H1 (cell line): ENCODE measurements at regions not wholly inside any gene's neighbourhood (a gene's known extent, or its start where the extent isn't known, plus 50 kb on each side); places are given as distances from the start of the nearest gene placed in this dataset.

Source experiments
- CTCF ChIA-PET: fragments of 300-600 bp; sonication (Branson Sonifier 250); formaldehyde crosslinking; loops from one replicate; lab custom pipeline; 2021; ENCODE audit not compliant: partially characterized antibody; lab: Charles Lee
- POLR2A ChIA-PET: fragments of 300-600 bp; sonication (Branson Sonifier 250); formaldehyde crosslinking; loops from one replicate; lab custom pipeline; 2021; ENCODE audit warnings: inconsistent platforms; ENCODE audit not compliant: partially characterized antibody; lab: Charles Lee
- DNase-seq, 2 experiments: peaks; one replicate each; pipeline versions ENCODE4 v3.0.0 to v3.0.0-alpha.2; 2010 to 2022; ENCODE audit warnings: low spot score in 2 of 2, low read depth in 1 of 2, mixed read lengths in 1 of 2
- FAIRE-seq: peaks from 2 replicates; lab custom pipeline; 2011; peaks lifted over from hg19 to GRCh38; lab: Jason Lieb, UNC
- H2AFZ ChIP-seq: 2 replicates; pipeline ENCODE4 v1.8.1; 2012; ENCODE audit warnings: low read length, inconsistent platforms
- H2AK5ac ChIP-seq: 2 replicates; pipeline ENCODE4 v1.6.1; 2013; ENCODE audit warnings: low read depth, low read length
- H2BK120ac ChIP-seq: replicated peaks from 2 replicates; pipeline ENCODE3; 2013; ENCODE audit warnings: low read depth, low read length, inconsistent platforms
- H2BK12ac ChIP-seq: 2 replicates; pipeline ENCODE4 v1.6.1; 2013; ENCODE audit warnings: low read depth, low read length
- H2BK15ac ChIP-seq: 2 replicates; pipeline ENCODE4 v1.6.1; 2013; ENCODE audit warnings: low read length
- H2BK20ac ChIP-seq: 2 replicates; pipeline ENCODE4 v1.6.1; 2013; ENCODE audit warnings: low read length
- H2BK5ac ChIP-seq: 2 replicates; pipeline ENCODE4 v1.6.1; 2013; ENCODE audit warnings: low read depth, low read length
- H3K14ac ChIP-seq: 2 replicates; pipeline ENCODE4 v1.6.1; 2013; ENCODE audit warnings: inconsistent platforms; ENCODE audit not compliant: insufficient read length
- H3K18ac ChIP-seq: 2 replicates; pipeline ENCODE4 v1.6.1; 2013; ENCODE audit warnings: low read length; ENCODE audit errors: extremely low read depth
- H3K23ac ChIP-seq: 2 replicates; pipeline ENCODE4 v1.6.1; 2013; ENCODE audit warnings: inconsistent platforms; ENCODE audit not compliant: insufficient read length
- H3K23me2 ChIP-seq: 2 replicates; pipeline ENCODE4 v1.6.1; 2013; ENCODE audit warnings: low read depth, low read length
- H3K27ac ChIP-seq: 2 replicates; pipeline ENCODE4 v1.6.1; 2011; ENCODE audit warnings: low read depth, low read length, inconsistent platforms
- H3K27me3 ChIP-seq, 4 experiments: replicated peaks in 1 of 4; 1 replicate in 1 of 4; 2 replicates in 3 of 4; pipeline versions ENCODE4 v1.6.1 to v1.8.1; 2011 to 2013; ENCODE audit warnings: low read length in 3 of 4, mild to moderate bottlenecking in 3 of 4, inconsistent platforms in 2 of 4, mixed read lengths in 2 of 4, moderate library complexity in 1 of 4; ENCODE audit not compliant: control insufficient read depth in 3 of 4, insufficient read depth in 3 of 4; ENCODE audit errors: extremely low read depth in 1 of 4
- H3K36me3 ChIP-seq, 4 experiments: 2 replicates each; pipeline versions ENCODE4 v1.6.1 to v1.8.1; 2011 to 2013; ENCODE audit warnings: mild to moderate bottlenecking in 4 of 4, low read length in 3 of 4, moderate library complexity in 2 of 4, control low read depth in 1 of 4, inconsistent platforms in 1 of 4; ENCODE audit not compliant: insufficient read depth in 4 of 4, control insufficient read depth in 2 of 4
- H3K4ac ChIP-seq: replicated peaks from 2 replicates; pipeline ENCODE3; 2013; ENCODE audit warnings: low read length, low read depth, mixed read lengths, inconsistent platforms; ENCODE audit not compliant: insufficient read length
- H3K4me1 ChIP-seq, 4 experiments: replicated peaks in 1 of 4; 1 replicate in 1 of 4; 2 replicates in 3 of 4; pipeline versions ENCODE4 v1.6.1 to v1.8.1; 2011 to 2013; ENCODE audit warnings: low read length in 3 of 4, inconsistent platforms in 2 of 4, mixed read lengths in 1 of 4; ENCODE audit not compliant: insufficient read depth in 4 of 4, control insufficient read depth in 3 of 4
- H3K4me2 ChIP-seq, 2 experiments: 2 replicates each; pipeline versions ENCODE4 v1.6.1 to v1.8.1; 2011 to 2013; ENCODE audit warnings: low read depth in 2 of 2, low read length in 2 of 2, control low read depth in 1 of 2, inconsistent platforms in 1 of 2, mild to moderate bottlenecking in 1 of 2; ENCODE audit not compliant: insufficient read depth in 1 of 2
- H3K4me3 ChIP-seq, 4 experiments: fragments of 200-600, 300-600 bp in 1 of 4; sonication (generic), shearing (Covaris generic), sonication (Bioruptor Twin) in 1 of 4; 2 replicates each; pipeline versions ENCODE4 v1.5.1 to v1.8.1; 2011 to 2016; ENCODE audit warnings: low read length in 4 of 4, low read depth in 3 of 4, control low read depth in 2 of 4, inconsistent platforms in 2 of 4, mild to moderate bottlenecking in 2 of 4, mixed read lengths in 1 of 4, moderate library complexity in 1 of 4; ENCODE audit not compliant: insufficient read depth in 2 of 4; ENCODE audit errors: extremely low read depth in 1 of 4
- H3K56ac ChIP-seq: replicated peaks from 2 replicates; pipeline ENCODE3; 2013; ENCODE audit warnings: low read depth, mild to moderate bottlenecking, mixed read lengths, low read length, inconsistent platforms; ENCODE audit not compliant: insufficient read length
- H3K79me1 ChIP-seq: 2 replicates; pipeline ENCODE4 v1.6.1; 2013; ENCODE audit warnings: low read depth, low read length, control low read depth
- H3K79me2 ChIP-seq, 2 experiments: 2 replicates each; pipeline versions ENCODE4 v1.6.1 to v1.8.1; 2012 to 2013; ENCODE audit warnings: low read length in 2 of 2, mild to moderate bottlenecking in 2 of 2, inconsistent platforms in 1 of 2; ENCODE audit not compliant: insufficient read depth in 2 of 2, control insufficient read depth in 1 of 2
- H3K9ac ChIP-seq, 4 experiments: replicated peaks in 1 of 4; 1 replicate in 1 of 4; 2 replicates in 3 of 4; pipeline versions ENCODE4 v1.6.1 to v1.8.1; 2011 to 2013; ENCODE audit warnings: low read depth in 3 of 4, low read length in 3 of 4, control low read depth in 2 of 4, mild to moderate bottlenecking in 2 of 4, moderate library complexity in 2 of 4, inconsistent platforms in 1 of 4; ENCODE audit errors: extremely low read depth in 1 of 4
- H3K9me3 ChIP-seq, 2 experiments: 2 replicates each; pipeline versions ENCODE4 v1.6.1 to v1.8.1; 2012 to 2013; ENCODE audit warnings: mild to moderate bottlenecking in 2 of 2, moderate library complexity in 2 of 2, control low read depth in 1 of 2, inconsistent platforms in 1 of 2, low read depth in 1 of 2, low read length in 1 of 2, mixed read lengths in 1 of 2; ENCODE audit not compliant: insufficient read depth in 2 of 2
- H4K20me1 ChIP-seq, 2 experiments: replicated peaks in 1 of 2; 2 replicates each; pipeline versions ENCODE3 to v1.8.1; 2011 to 2013; ENCODE audit warnings: inconsistent platforms in 2 of 2, low read length in 2 of 2, mild to moderate bottlenecking in 1 of 2; ENCODE audit not compliant: insufficient read depth in 2 of 2, control insufficient read depth in 1 of 2
- H4K5ac ChIP-seq: 2 replicates; pipeline ENCODE4 v1.6.1; 2013; ENCODE audit warnings: low read length, low read depth, mixed read lengths, inconsistent platforms; ENCODE audit not compliant: insufficient read length
- H4K8ac ChIP-seq: 2 replicates; pipeline ENCODE4 v1.8.0; 2013; ENCODE audit warnings: mild to moderate bottlenecking, moderate library complexity, low read length, inconsistent platforms; ENCODE audit not compliant: insufficient read depth; ENCODE audit errors: extremely low read depth
- H4K91ac ChIP-seq: replicated peaks from 2 replicates; pipeline ENCODE3; 2013; ENCODE audit warnings: low read length, mixed read lengths, inconsistent platforms; ENCODE audit not compliant: insufficient read length
- ASH2L ChIP-seq: fragments of 200-600, 300-600 bp; sonication (generic); IDR thresholded peaks from one replicate; pipeline ENCODE4 v1.7.1; 2017; ENCODE audit warnings: low read length
- CEBPB ChIP-seq: IDR thresholded peaks from 2 replicates; pipeline ENCODE4 v1.6.1; 2012; ENCODE audit warnings: low read depth, low read length
- CREB1 ChIP-seq: IDR thresholded peaks from 2 replicates; pipeline ENCODE4 v1.6.1; 2012; ENCODE audit warnings: inconsistent platforms
- HDAC6 ChIP-seq: IDR thresholded peaks from one replicate; pipeline ENCODE4 v1.7.1; 2012; ENCODE audit warnings: low read depth, mild to moderate bottlenecking, inconsistent platforms, low read length, moderate library complexity
- KDM1A ChIP-seq: fragments of 200-600, 300-600 bp; sonication (generic); IDR thresholded peaks from 2 replicates; pipeline ENCODE4 v1.7.1; 2016; ENCODE audit warnings: mild to moderate bottlenecking, low read length, borderline replicate concordance
- RNF2 ChIP-seq: fragments of 200-900, 300-1000 bp; sonication (generic); IDR thresholded peaks from 2 replicates; pipeline ENCODE4 v1.7.1; 2016; ENCODE audit warnings: borderline replicate concordance, low read depth, mild to moderate bottlenecking, antibody characterized with exemption, low read length; ENCODE audit not compliant: poor library complexity, severe bottlenecking; ENCODE audit errors: missing control alignments
- RXRA ChIP-seq: IDR thresholded peaks from 2 replicates; pipeline ENCODE4 v1.6.1; 2011; ENCODE audit warnings: low read depth, mild to moderate bottlenecking, low read length, moderate library complexity; ENCODE audit not compliant: insufficient read depth
- SIN3A ChIP-seq, 2 experiments: IDR thresholded peaks in 1 of 2; conservative IDR thresholded peaks in 1 of 2; 2 replicates each; pipeline ENCODE4 v1.6.1; 2011 to 2012; ENCODE audit warnings: low read length in 2 of 2, improper control_type of control experiment in 1 of 2, low read depth in 1 of 2, mild to moderate bottlenecking in 1 of 2
- SP2 ChIP-seq: IDR thresholded peaks from 2 replicates; pipeline ENCODE4 v1.6.1; 2012; ENCODE audit warnings: mild to moderate bottlenecking, low read length, inconsistent platforms
- SP4 ChIP-seq: IDR thresholded peaks from 2 replicates; pipeline ENCODE4 v1.6.1; 2012; ENCODE audit warnings: low read length, inconsistent platforms
- TAF7 ChIP-seq: optimal IDR thresholded peaks from 2 replicates; pipeline ENCODE3; 2011; ENCODE audit warnings: low read depth, mild to moderate bottlenecking, inconsistent platforms, low read length, moderate library complexity, borderline replicate concordance
- WGBS, 2 experiments: shearing (Covaris generic) in 1 of 2; methylation state at CpG; one replicate each; pipeline versions ENCODE4 v1.1.6 to v1.1.7; 2013 to 2015; ENCODE audit warnings: low lambda C conversion rate in 2 of 2, mixed read lengths in 2 of 2, inconsistent platforms in 1 of 2, low coverage in 1 of 2, missing lambda C conversion rate in 1 of 2; ENCODE audit not compliant: insufficient replicate concordance in 2 of 2, insufficient coverage in 1 of 2, insufficient read length in 1 of 2; ENCODE audit errors: extremely low coverage in 1 of 2, missing lambda C conversion rate in 1 of 2; 5-methylcytosine and 5-hydroxymethylcytosine counted together
- TF ChIP-seq, protein P1 (sequence below): IDR thresholded peaks from 2 replicates; pipeline ENCODE4 v1.6.1; 2011; ENCODE audit warnings: low read length, improper control_type of control experiment

DNA sequence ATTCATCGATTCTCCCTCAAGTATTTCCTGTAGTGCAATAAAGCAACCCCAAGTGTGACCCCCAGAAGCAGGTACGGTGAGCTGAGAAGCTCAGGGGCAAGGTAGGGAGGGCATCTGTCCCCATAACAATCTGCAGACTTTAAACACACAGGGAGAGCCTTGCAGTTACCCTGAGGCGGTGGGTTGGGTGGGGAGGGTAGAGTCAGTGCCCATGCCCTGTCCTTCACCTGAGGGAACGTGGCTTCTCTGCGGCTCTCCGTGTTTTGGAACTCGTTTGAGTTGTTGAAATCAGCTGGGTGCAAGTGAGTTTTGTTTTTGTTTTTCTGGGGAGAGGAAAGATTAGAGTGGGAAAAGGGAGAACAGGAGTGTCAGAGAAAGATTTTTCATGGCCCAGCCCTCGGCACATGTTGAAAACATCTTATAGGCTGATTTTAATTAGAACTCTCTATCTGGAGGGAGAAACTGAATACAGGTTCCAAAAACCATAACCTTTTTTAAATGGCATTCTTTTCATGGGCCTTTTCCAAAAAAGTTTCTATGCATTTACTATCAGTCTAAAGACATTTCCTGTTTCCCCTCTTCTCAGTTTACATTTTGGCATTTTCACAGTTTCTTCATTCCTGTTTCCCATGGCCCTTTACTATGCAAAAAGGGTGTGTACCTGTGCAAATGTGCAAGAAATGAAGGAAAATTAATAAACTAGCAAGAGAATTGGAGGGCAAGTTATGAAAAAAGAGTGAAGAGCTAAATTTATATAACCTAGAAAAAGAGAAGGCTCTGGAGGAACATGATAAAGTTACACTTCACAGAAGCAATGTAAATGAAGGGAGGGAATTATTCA, 266.5 kb upstream of the VLDLR start:
- H3K4me2 ChIP-seq, result no peak overlapping the region
- no peak overlapping the region for H3K23ac ChIP-seq
- WGBS, 2 experiments, result 80% methylated on average over 8 of the region's 8 CpGs; no CpG with 5 or more reads in 1 of the 2 experiments
- H2AK5ac ChIP-seq, result no peak overlapping the region
- no peak overlapping the region for H4K5ac ChIP-seq
- no peak overlapping the region for H3K14ac ChIP-seq
- FAIRE-seq, result no peak
- no peak for DNase-seq
- no peak overlapping the region for H3K27ac ChIP-seq
- H4K91ac ChIP-seq, result peak overlapping the region; percentile 52
- no peak overlapping the region for H3K56ac ChIP-seq
- H3K18ac ChIP-seq, result no peak overlapping the region
- no peaks in the 10 kb centered on the region for H3K36me3 ChIP-seq
- ChIA-PET CTCF (interaction anchor here (1.0 kb wide), 1 partner anchor 11 kb away, joined by 3 read pairs; no protein-coding TSS in a partner anchor), POLR2A (no interaction called here)
- H3K4ac ChIP-seq, result no peak overlapping the region
- H3K79me2 ChIP-seq, result no peaks in the 10 kb centered on the region
- 0 out of 2 replicates have a peak overlapping the region, but pooled peaks have one; percentile 8 for H2AFZ ChIP-seq
- H4K20me1 ChIP-seq, result no peaks in the 10 kb centered on the region
- H3K79me1 ChIP-seq, result no peaks in the 10 kb centered on the region
- no peak overlapping the region for H2BK120ac ChIP-seq
- H3K9me3 ChIP-seq, result no peaks in the 10 kb centered on the region
- H4K8ac ChIP-seq, result no peak overlapping the region
- no peak overlapping the region for H2BK5ac ChIP-seq
- H3K27me3 ChIP-seq, result no peaks in the 10 kb centered on the region
- no peak overlapping the region for H2BK20ac ChIP-seq
- no peak overlapping the region for H3K9ac ChIP-seq
- peaks cover 0 to 8% (median 4%) of the 10 kb centered on the region in 4 experiments; a peak in 4 of 7 replicates for H3K4me1 ChIP-seq
- no peak overlapping the region for H2BK15ac ChIP-seq
- no peaks in the 10 kb centered on the region; the same call in 1 of the 2 replicates for H3K23me2 ChIP-seq
- H3K4me3 ChIP-seq, result no peak overlapping the region
- no peak overlapping the region for H2BK12ac ChIP-seq
- TF ChIP-seq SP2, result no peak
- TF ChIP-seq RXRA, result no peak
- TF ChIP-seq, protein P1, sequence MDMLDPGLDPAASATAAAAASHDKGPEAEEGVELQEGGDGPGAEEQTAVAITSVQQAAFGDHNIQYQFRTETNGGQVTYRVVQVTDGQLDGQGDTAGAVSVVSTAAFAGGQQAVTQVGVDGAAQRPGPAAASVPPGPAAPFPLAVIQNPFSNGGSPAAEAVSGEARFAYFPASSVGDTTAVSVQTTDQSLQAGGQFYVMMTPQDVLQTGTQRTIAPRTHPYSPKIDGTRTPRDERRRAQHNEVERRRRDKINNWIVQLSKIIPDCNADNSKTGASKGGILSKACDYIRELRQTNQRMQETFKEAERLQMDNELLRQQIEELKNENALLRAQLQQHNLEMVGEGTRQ, result no peak
- no peak for TF ChIP-seq CEBPB
- no peak for TF ChIP-seq TAF7
- no peak for TF ChIP-seq KDM1A
- TF ChIP-seq SP4, result no peak
- TF ChIP-seq CREB1, result no peak
- no peak for TF ChIP-seq RNF2
- no peak for TF ChIP-seq ASH2L
- no peak for TF ChIP-seq SIN3A (conservative IDR thresholded peaks at IDR 0.05 in 1 of 2, IDR thresholded peaks at IDR 0.05 in 1 of 2; ENCODE audit: low read depth in 1 of 2, low read length in 2 of 2)
- no peak for TF ChIP-seq HDAC6
